Progenitor cell of endocrine pancreas (in vitro differentiated cells): ENCODE measurements at regions not wholly inside any gene's neighbourhood (a gene's known extent, or its start where the extent isn't known, plus 50 kb on each side); places are given as distances from the start of the nearest gene placed in this dataset.

ENCODE experiments used
- DNase-seq: peaks from one replicate; pipeline ENCODE4 v3.0.0; 2021; ENCODE audit warnings: low spot score; ENCODE audit not compliant: unreplicated experiment
- H3K27ac Mint-ChIP-seq: 2 replicates; pipeline ENCODE4 v1.8.0; 2021; ENCODE audit warnings: mild to moderate bottlenecking, moderate library complexity, mixed read lengths
- H3K27me3 Mint-ChIP-seq: 2 replicates; pipeline ENCODE4 v1.8.0; 2021; ENCODE audit warnings: mixed read lengths
- H3K36me3 Mint-ChIP-seq: 2 replicates; pipeline ENCODE4 v1.8.0; 2022; ENCODE audit warnings: mixed read lengths; ENCODE audit not compliant: insufficient read depth
- H3K4me1 Mint-ChIP-seq: 2 replicates; pipeline ENCODE4 v1.8.0; 2021; ENCODE audit warnings: low read depth, mixed read lengths
- H3K4me3 Mint-ChIP-seq: 2 replicates; pipeline ENCODE4 v1.8.0; 2021; ENCODE audit warnings: low read depth, mild to moderate bottlenecking, moderate library complexity, mixed read lengths
- H3K9me3 Mint-ChIP-seq: 2 replicates; pipeline ENCODE4 v1.8.0; 2021; ENCODE audit warnings: low read depth, mixed read lengths
- TF ChIP-seq, protein P1 (sequence below): fragments of 200-600 bp; sonication (generic); IDR thresholded peaks from one replicate; pipeline ENCODE4 v1.5.0; 2021; ENCODE audit warnings: antibody characterized with exemption, mild to moderate bottlenecking; ENCODE audit not compliant: unreplicated experiment

DNA sequence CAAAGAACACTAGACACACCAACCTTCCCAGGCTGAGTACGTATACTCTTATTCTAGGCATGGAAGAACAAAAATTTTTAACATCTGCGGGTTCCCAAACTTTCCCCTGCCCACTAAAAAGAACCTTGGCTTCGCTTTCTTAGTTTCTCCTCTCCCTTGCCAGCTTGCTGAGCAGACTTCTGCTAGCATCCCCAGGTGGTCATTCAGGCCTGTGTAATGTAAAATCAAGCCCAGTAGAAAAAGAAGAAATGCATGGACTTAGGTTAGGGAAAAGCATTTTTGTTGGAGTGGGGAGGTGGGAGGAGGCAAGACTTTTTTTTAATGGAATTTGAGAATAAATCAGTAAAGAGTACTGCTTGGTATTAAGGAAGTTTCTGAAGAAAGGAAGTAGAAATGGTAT is 331.0 kb upstream of the TLE4 start:
- no peak overlapping the region for H3K4me3 Mint-ChIP-seq
- H3K4me1 Mint-ChIP-seq, result no peaks in the 10 kb centered on the region
- TF ChIP-seq, protein P1, sequence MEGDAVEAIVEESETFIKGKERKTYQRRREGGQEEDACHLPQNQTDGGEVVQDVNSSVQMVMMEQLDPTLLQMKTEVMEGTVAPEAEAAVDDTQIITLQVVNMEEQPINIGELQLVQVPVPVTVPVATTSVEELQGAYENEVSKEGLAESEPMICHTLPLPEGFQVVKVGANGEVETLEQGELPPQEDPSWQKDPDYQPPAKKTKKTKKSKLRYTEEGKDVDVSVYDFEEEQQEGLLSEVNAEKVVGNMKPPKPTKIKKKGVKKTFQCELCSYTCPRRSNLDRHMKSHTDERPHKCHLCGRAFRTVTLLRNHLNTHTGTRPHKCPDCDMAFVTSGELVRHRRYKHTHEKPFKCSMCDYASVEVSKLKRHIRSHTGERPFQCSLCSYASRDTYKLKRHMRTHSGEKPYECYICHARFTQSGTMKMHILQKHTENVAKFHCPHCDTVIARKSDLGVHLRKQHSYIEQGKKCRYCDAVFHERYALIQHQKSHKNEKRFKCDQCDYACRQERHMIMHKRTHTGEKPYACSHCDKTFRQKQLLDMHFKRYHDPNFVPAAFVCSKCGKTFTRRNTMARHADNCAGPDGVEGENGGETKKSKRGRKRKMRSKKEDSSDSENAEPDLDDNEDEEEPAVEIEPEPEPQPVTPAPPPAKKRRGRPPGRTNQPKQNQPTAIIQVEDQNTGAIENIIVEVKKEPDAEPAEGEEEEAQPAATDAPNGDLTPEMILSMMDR, result no peak
- H3K27ac Mint-ChIP-seq, result no peak overlapping the region
- H3K27me3 Mint-ChIP-seq, result peaks cover 8% of the 10 kb centered on the region
- peaks cover 3% of the 10 kb centered on the region for H3K9me3 Mint-ChIP-seq
- no peak for DNase-seq
- no peaks in the 10 kb centered on the region for H3K36me3 Mint-ChIP-seq

DNA sequence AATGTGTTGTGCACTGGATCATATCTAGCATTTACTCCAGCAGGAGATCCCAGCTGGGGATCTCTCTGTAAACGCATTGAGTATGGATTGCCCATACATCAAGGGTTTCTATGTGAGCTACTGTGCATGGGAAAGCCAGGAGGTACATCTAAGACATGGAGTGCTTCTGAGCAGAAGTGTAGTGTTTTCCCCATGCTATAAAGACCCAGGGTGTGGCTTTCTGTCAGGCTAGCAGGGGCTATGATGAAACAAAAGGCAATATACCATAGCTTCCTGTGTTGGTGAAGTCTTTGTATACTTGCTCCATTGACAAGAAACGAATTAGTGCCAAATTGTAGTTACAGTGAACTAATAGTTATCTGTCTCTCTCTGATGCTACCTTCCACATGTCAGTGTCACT is 329.3 kb upstream of the TLE4 start:
- H3K27me3 Mint-ChIP-seq, result peaks cover 5% of the 10 kb centered on the region
- no peak overlapping the region for H3K27ac Mint-ChIP-seq

DNA sequence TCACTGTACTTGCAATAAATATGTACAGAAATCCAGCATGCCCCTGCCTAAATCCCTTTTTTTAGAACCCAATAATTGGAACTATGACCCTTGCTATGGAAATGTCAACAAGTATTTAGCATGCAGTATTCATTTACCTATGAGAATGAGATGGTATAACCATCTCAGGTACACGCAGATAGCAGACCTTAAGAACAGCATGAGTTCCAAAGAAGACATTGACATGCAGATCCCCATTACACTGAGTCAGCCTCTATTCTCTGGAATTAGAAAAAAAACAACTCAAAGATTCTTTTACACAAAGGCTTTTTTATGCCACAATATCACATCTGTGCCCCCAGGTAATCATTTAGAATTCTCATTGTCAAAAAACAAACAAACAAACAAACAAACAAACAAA is 325.6 kb upstream of the TLE4 start:
- Mint-ChIP-seq H3K36me3 (no peaks in the 10 kb centered on the region), H3K4me3 (no peak overlapping the region), H3K9me3 (no peaks in the 10 kb centered on the region), H3K27ac (no peak overlapping the region), H3K4me1 (no peaks in the 10 kb centered on the region), H3K27me3 (peaks cover 5% of the 10 kb centered on the region)
- TF ChIP-seq, protein P1, result no peak
- no peak for DNase-seq

More for the DNA sequence above, 329.3 kb upstream of the TLE4 start:
- H3K36me3 Mint-ChIP-seq, result no peaks in the 10 kb centered on the region
- H3K4me1 Mint-ChIP-seq, result no peaks in the 10 kb centered on the region
- no peak for DNase-seq
- no peaks in the 10 kb centered on the region for H3K9me3 Mint-ChIP-seq
- TF ChIP-seq, protein P1, result no peak
- no peak overlapping the region for H3K4me3 Mint-ChIP-seq

DNA sequence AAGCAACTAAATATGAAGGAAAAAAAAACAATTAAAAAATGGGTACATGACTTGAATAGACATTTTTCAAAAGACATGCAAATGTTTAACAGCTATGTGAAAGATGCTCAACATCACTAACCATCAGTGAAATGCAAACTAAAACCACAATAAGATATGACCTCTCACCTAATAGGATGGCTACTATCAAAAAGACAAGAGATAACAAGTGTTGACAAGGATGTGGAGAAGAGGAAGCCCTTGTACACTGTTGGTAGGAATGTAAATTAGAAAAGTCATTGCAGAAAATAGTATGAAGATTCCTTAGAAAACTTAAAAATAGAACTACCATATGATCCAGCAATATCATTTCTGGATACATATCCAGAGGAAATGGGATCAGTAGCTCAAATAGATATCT is 324.7 kb upstream of the TLE4 start:
- H3K4me1 Mint-ChIP-seq, result no peaks in the 10 kb centered on the region
- DNase-seq, result no peak
- no peak overlapping the region for H3K27ac Mint-ChIP-seq
- TF ChIP-seq, protein P1, result no peak
- no peaks in the 10 kb centered on the region for H3K36me3 Mint-ChIP-seq
- H3K9me3 Mint-ChIP-seq, result no peaks in the 10 kb centered on the region
- peaks cover 5% of the 10 kb centered on the region for H3K27me3 Mint-ChIP-seq
- H3K4me3 Mint-ChIP-seq, result no peak overlapping the region

DNA sequence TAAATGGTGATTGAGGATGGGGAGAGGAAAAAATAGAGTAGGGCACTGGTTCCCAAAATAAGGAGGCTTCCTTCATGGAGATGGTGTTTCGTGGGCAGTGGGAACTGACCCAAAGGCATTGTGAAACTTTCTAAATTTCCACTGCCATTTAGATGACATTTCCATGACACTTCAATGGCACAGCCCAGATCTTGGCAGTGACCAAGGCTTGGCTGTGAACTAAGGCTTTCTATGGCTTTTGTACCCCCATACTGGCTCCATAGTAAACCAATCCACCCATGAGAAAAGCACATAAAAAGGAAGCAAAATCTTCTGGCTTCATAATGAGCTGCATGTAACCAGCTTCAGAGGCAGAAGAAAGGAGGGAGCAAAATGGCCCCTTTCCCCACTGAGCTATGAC is 321.0 kb upstream of the TLE4 start:
- no peaks in the 10 kb centered on the region for H3K4me1 Mint-ChIP-seq
- H3K4me3 Mint-ChIP-seq, result no peak overlapping the region
- DNase-seq, result no peak
- H3K36me3 Mint-ChIP-seq, result no peaks in the 10 kb centered on the region
- TF ChIP-seq, protein P1, result no peak
- H3K27me3 Mint-ChIP-seq, result peaks cover 2% of the 10 kb centered on the region
- H3K27ac Mint-ChIP-seq, result no peak overlapping the region
- H3K9me3 Mint-ChIP-seq, result no peaks in the 10 kb centered on the region
